Medulla oblongata (tissue), 1 donor: ENCODE measurements at regions not wholly inside any gene's neighbourhood (a gene's known extent, or its start where the extent isn't known, plus 50 kb on each side); places are given as distances from the start of the nearest gene placed in this dataset.

Experiments used
- DNase-seq: peaks from one replicate; pipeline ENCODE4 v3.0.0-alpha.2; 2015; ENCODE audit errors: extremely low spot score

DNA sequence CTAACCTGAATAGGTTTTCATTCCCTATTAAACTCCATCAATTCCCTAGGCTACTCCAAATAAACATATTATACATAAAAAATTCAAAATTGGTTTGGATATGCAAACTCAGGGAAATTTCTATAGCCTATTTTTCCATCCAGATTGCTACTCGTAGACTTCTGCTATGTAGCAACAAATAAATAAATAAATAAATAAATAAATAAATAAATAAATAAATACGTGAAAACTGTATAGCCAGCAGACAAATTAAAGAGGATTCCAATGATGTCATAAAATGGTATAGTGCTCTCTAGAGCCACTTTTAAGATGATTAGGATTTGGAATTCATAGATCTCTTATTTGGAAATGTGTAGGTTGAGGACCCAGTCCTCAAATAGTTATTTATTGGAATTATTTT, 1193.2 kb upstream of the NUDT12 start:
- DNase-seq = no peak

- no peak for DNase-seq
These were observed 1191.9 kb upstream of the NUDT12 start for GRCh38 chr5:104754311-104754995.

DNA sequence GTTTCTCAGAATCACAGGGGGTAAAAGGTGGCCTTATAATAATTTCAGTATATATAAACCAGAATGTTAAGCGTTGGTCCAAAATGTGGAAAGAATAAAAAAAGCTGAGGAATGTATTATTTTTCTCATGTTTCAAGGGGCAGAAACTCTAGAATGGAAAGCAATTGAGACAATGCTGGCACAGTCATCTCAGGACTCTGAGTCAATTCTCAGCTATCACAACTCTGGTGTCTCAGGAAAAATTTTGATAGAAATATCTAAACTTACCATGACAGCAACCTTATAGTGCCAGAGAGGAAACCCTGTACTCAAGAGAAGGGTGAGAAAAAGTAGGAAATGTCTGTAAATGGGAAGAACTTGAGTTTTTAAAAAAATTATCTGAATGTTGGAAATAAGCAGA, 1189.4 kb upstream of the NUDT12 start:
- DNase-seq = no peak

GRCh38 chr5:104739905-104740304, 1177.3 kb upstream of the NUDT12 start:
- no peak for DNase-seq

DNA sequence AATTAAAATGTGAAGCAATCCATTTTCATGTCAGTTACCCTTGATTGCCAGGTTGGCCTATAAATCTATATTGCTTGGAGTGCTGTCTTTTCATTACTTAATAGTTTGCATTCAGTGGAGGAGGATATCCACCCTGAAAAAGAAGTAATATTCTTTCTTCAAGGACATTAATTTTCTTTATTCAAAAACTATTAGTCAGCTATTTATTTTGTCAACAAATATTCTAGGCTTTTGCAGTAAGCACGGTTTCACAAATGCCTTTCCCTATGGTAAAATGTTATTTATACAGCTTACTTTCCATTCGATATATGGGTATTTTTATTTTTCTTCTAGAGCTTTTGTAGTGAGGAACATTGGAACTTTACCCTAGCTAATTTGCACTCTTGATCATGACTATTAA, 1176.9 kb upstream of the NUDT12 start:
- no peak for DNase-seq

GRCh38 chr5:104736073-104736472, 1173.5 kb upstream of the NUDT12 start:
- DNase-seq = no peak

GRCh38 chr5:104734046-104734445, 1171.5 kb upstream of the NUDT12 start:
- no peak for DNase-seq

DNA sequence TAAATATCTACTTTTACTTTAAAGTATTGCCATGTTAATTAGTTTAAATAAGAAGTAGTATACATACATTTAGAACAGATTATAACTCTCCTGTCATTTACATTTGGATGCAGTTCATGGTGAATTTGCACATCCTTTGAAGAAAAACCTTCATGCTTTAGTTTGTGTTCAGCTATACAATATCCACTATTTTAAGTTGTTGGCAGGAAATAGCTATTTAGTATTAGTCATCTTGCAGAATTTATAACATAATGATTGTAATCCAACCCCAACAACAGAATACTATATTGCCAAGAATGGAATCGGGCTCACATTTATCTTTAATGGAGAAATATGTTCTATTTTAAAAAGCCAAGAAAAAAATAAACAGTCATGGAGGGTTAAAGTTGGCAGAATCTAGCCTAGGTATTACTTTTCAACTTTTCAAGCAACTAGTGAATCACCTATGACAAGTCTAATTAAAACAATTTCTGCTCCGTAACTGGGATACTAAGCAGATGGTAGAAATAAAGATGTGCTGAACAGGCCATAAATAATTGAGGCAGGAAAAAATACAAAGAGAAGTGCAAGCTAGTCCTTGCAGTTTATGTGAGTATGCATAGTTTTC, 1170.6 kb upstream of the NUDT12 start:
- DNase-seq = no peak

DNA sequence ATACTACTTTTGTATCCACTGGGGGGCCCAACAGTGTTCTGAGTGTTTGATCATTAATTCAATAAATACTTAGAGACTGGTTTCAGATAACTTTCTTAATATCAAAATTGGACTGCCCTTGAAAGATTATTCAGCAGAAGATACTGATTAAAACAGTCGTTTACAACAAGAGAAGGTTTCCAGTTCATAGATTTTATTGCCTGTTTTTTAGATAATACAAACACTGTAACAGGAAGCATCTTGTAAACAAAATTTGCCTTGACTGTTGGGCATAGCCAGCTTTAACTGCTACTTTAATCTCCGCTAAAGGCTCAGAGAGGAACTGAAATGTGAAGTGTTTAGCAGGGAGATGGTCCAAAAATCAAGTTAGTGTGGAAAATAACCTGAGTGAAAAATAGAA, 1168.7 kb upstream of the NUDT12 start:
- no peak for DNase-seq

DNA sequence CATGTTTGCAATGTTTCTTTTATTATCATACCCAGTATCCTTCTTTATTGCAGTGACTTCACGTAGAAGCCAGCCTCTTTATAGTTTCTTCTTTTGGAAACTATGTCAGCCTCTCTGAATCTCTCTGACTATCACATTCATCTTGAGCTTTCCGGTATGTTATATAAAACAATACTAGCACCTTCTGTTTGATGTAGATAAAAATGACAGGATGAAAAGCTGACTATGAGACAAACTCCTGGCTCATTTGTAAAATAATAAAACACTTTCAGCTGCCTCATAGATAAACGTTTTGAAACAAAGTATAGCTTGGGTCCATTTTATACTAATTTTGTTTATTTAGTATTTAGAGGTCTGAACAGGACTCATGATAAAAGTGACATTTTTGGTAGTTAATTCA, 1145.4 kb upstream of the NUDT12 start:
- no peak for DNase-seq

- DNase-seq = no peak
These were observed 1144.0 kb upstream of the NUDT12 start for GRCh38 chr5:104706600-104706999.

GRCh38 chr5:104702212-104702611, 1139.6 kb upstream of the NUDT12 start:
- no peak for DNase-seq

GRCh38 chr5:104699438-104699837, 1136.8 kb upstream of the NUDT12 start:
- DNase-seq = no peak

GRCh38 chr5:104661256-104661655, 1098.7 kb upstream of the NUDT12 start:
- DNase-seq = no peak

DNA sequence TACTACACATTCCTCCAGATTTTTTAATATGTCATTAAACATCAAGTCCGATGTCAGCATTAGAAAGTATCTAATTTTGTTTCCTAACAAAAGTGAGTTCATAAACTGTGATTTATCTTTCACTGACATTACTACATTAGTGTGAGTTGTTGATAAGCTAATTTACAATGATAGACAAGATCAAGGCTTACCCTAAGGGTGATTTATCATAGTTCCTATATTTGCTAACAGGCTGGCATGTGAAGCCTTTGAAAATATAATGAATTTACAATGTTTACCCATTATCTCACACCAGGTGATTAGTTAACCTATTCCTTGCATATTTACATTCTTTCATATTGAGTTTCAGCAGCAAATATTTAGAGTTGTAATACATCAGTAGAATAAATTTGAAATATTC, 1096.9 kb upstream of the NUDT12 start:
- DNase-seq = no peak

GRCh38 chr5:104652271-104652861, 1089.8 kb upstream of the NUDT12 start:
- DNase-seq = no peak

DNA sequence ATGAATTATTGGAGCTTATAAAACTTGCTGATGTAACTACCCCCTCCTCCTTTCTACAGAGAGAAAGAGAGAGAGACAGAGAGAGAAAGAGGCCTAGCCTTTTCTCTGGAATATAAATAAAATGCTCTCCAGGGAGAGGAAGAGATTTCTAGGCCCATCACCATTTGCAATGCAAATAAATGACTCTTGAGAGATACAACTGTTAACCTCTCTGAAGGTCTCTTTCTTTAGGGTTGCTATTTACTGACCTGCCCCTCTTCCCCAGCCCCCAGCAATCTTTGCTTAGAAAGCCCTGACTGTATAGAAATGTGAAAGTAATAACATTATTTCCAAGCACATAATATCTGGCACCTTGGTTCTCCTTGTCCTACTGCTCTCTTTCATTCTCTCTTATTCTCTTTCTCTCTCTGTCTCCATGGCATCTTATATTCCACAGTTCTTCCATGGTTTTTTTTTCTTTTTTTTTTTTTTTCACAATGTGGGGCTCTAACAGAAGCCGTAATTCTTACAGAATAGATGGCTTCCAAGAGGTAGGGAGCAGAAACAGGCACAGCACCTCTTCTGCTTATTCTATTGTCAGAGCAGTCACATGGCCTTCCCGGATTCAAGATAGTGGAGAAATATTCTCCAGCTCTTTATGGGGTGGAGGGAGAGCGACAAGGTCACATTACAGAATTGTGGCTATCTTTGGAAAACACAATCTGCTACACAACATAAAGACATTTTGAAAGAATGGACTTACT, 1087.9 kb upstream of the NUDT12 start:
- no peak for DNase-seq

GRCh38 chr5:104646416-104646815, 1083.8 kb upstream of the NUDT12 start:
- no peak for DNase-seq

- no peak for DNase-seq
These were observed 1080.7 kb upstream of the NUDT12 start for GRCh38 chr5:104643320-104643719.

DNA sequence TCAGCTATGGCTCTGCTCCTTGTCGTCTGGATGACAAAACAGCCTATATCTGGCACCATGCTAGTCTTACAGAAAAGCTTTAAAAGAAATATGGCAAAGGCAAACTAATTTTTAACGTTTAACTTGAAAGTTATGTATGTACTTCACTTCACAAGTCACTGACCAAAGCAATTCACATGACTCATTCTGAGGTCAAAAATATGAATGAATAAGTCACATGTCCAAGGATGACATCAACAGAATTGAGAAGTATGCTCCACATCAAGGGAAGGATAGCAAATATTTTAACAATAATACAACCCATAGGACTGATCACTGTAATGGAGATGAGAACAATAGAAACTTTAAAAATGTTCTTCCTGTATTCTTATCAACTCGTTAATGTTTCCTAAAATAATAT, 1072.6 kb upstream of the NUDT12 start:
- no peak for DNase-seq

GRCh38 chr5:104628911-104629310, 1066.3 kb upstream of the NUDT12 start:
- DNase-seq = no peak

GRCh38 chr5:104626122-104626521, 1063.5 kb upstream of the NUDT12 start:
- no peak for DNase-seq

GRCh38 chr5:104612005-104612404, 1049.4 kb upstream of the NUDT12 start:
- DNase-seq = no peak
